WTC11 (cell line): ENCODE measurements at regions not wholly inside any gene's neighbourhood (a gene's known extent, or its start where the extent isn't known, plus 50 kb on each side); places are given as distances from the start of the nearest gene placed in this dataset.

Experiments
- ATAC-seq: fragments of 200-7000 bp; cut with Tn5 transposase; 2 replicates; pipeline ENCODE4 v1.10.0; 2021; ENCODE audit warnings: mild to moderate bottlenecking, moderate library complexity
- CTCF ChIA-PET: fragments of 300-600 bp; sonication (Branson Sonifier 250); formaldehyde crosslinking; loops from one replicate; lab custom pipeline; 2021; ENCODE audit warnings: antibody characterized with exemption; lab: Charles Lee
- POLR2A ChIA-PET: fragments of 350-600 bp; sonication (Branson Sonifier 250); formaldehyde crosslinking; loops from one replicate; lab custom pipeline; 2021; ENCODE audit warnings: antibody characterized with exemption; lab: Charles Lee
- DNase-seq: peaks from one replicate; pipeline ENCODE4 v3.0.0; 2021; ENCODE audit warnings: low spot score
- H3K27ac Mint-ChIP-seq: 2 replicates; pipeline ENCODE4 v1.8.0; 2021; ENCODE audit warnings: mixed read lengths
- H3K27me3 Mint-ChIP-seq: 2 replicates; pipeline ENCODE4 v1.8.0; 2021; ENCODE audit warnings: low read depth, mild to moderate bottlenecking, moderate library complexity, mixed read lengths
- H3K36me3 Mint-ChIP-seq: 2 replicates; pipeline ENCODE4 v1.8.0; 2021; ENCODE audit warnings: mixed read lengths
- H3K4me1 Mint-ChIP-seq: 2 replicates; pipeline ENCODE4 v1.8.0; 2022; ENCODE audit warnings: mixed read lengths
- H3K4me3 Mint-ChIP-seq: 2 replicates; pipeline ENCODE4 v1.8.0; 2021; ENCODE audit warnings: mild to moderate bottlenecking, moderate library complexity, mixed read lengths
- H3K9me3 Mint-ChIP-seq: 2 replicates; pipeline ENCODE4 v1.8.0; 2021; ENCODE audit warnings: mixed read lengths
- CREB1 ChIP-seq: sonication (generic); formaldehyde crosslinking; IDR thresholded peaks from 2 replicates; pipeline ENCODE4 v1.8.0; 2023; ENCODE audit warnings: mild to moderate bottlenecking, missing genetic modification reagents
- GTF2I ChIP-seq: fragments of 250-450 bp; sonication (Bioruptor Pico); conservative IDR thresholded peaks from 2 replicates; pipeline ENCODE4 v1.4.0; 2021; ENCODE audit warnings: mild to moderate bottlenecking
- MXD4 ChIP-seq: fragments of 250-450 bp; sonication (Bioruptor Pico); IDR thresholded peaks from 2 replicates; pipeline ENCODE4 v1.8.0; 2021; ENCODE audit warnings: mild to moderate bottlenecking, moderate library complexity, borderline replicate concordance
- RELA ChIP-seq: sonication (generic); formaldehyde crosslinking; IDR thresholded peaks from 2 replicates; pipeline ENCODE4 v1.8.1; 2022; ENCODE audit warnings: missing genetic modification reagents, mild to moderate bottlenecking, borderline replicate concordance
- SMAD4 ChIP-seq: sonication (generic); formaldehyde crosslinking; IDR thresholded peaks from 2 replicates; pipeline ENCODE4 v1.8.0; 2022; ENCODE audit warnings: mild to moderate bottlenecking, missing genetic modification reagents
- TEAD4 ChIP-seq: sonication (generic); formaldehyde crosslinking; IDR thresholded peaks from 2 replicates; pipeline ENCODE4 v1.8.0; 2022; ENCODE audit warnings: mild to moderate bottlenecking, missing genetic modification reagents
- ZNF232 ChIP-seq: sonication (generic); formaldehyde crosslinking; IDR thresholded peaks from 2 replicates; pipeline ENCODE4 v1.8.0; 2022; ENCODE audit warnings: mild to moderate bottlenecking, missing genetic modification reagents
- ZNF263 ChIP-seq: sonication (generic); formaldehyde crosslinking; IDR thresholded peaks from 2 replicates; pipeline ENCODE4 v1.8.1; 2022; ENCODE audit warnings: low read depth, mild to moderate bottlenecking, moderate library complexity, missing genetic modification reagents
- TF ChIP-seq, protein P1 (sequence below): sonication (generic); formaldehyde crosslinking; IDR thresholded peaks from 2 replicates; pipeline ENCODE4 v1.8.0; 2022; ENCODE audit warnings: mild to moderate bottlenecking, missing genetic modification reagents
- TF ChIP-seq, protein P2 (sequence below): sonication (generic); formaldehyde crosslinking; IDR thresholded peaks from 2 replicates; pipeline ENCODE4 v1.8.0; 2023; ENCODE audit warnings: mild to moderate bottlenecking, missing genetic modification reagents
- TF ChIP-seq, protein P3 (sequence below): sonication (generic); formaldehyde crosslinking; IDR thresholded peaks from 2 replicates; pipeline ENCODE4 v1.8.0; 2023; ENCODE audit warnings: missing genetic modification reagents, mild to moderate bottlenecking, borderline replicate concordance
- TF ChIP-seq, protein P4 (sequence below): sonication (generic); formaldehyde crosslinking; IDR thresholded peaks from 2 replicates; pipeline ENCODE4 v1.8.1; 2022; ENCODE audit warnings: mild to moderate bottlenecking, missing genetic modification reagents, moderate library complexity, borderline replicate concordance
- TF ChIP-seq, protein P5 (sequence below): fragments of 250-450 bp; sonication (Bioruptor Pico); IDR thresholded peaks from 2 replicates; pipeline ENCODE4 v1.8.0; 2021; ENCODE audit warnings: mild to moderate bottlenecking
- TF ChIP-seq, protein P6 (sequence below): fragments of 250-450 bp; sonication (Bioruptor Pico); IDR thresholded peaks from 2 replicates; pipeline ENCODE4 v2.1.2; 2022; ENCODE audit warnings: mild to moderate bottlenecking, moderate library complexity

DNA sequence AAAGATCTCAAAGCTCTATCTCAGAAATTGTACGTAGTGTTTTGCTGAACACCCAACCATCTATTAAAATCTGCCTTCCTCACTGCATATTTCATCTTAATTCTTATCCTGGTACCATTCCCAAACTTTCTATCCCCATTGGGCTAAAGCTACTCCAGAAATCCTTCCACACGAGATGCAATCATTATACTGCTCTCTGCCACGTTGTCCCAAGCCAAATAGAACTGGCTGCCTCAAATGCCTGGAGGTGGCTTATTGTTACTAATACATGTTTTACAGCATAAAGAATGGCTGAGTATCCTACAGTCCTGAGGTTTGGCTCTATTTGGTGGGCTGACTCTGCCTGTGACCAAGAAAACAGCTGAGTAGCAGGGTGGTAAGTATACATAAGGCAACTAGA is 306.0 kb upstream of the ACVR2A start:
- CTCF ChIA-PET, result no interaction called here
- H3K9me3 Mint-ChIP-seq, result no peaks in the 10 kb centered on the region

DNA sequence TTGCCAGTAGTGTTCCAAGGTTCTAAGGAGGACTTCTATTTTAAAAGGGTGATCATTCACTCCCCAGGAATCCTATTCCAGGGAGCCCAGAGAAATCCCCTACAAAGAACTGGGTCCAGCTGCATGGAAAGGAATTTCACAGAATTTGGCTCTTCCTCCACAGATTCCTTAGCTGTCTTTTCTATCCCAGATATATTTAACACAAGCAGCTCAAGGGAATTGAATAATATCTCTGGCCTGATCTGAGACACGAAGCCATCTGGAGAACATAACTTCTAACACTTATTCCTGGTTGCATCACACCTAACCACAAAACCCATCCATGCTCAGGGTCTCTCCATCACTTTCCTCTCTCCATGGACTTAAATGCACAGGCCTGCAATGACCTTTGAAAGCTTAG is 306.7 kb upstream of the ACVR2A start:
- peaks cover 3% of the 10 kb centered on the region; the same call in 1 of the 2 replicates for H3K4me1 Mint-ChIP-seq
- no peak overlapping the region for H3K4me3 Mint-ChIP-seq
- no peaks in the 10 kb centered on the region for H3K27me3 Mint-ChIP-seq
- H3K27ac Mint-ChIP-seq, result no peak overlapping the region
- POLR2A ChIA-PET, result no interaction called here
- no peaks in the 10 kb centered on the region for H3K36me3 Mint-ChIP-seq
- DNase-seq, result no peak
- no peak for ATAC-seq
- no peak for TF ChIP-seq GTF2I (CRISPR knock-in tag)
- TF ChIP-seq TEAD4 (CRISPR knock-in tag), result no peak
- no peak for TF ChIP-seq CREB1 (CRISPR knock-in tag)
- TF ChIP-seq, protein P1, sequence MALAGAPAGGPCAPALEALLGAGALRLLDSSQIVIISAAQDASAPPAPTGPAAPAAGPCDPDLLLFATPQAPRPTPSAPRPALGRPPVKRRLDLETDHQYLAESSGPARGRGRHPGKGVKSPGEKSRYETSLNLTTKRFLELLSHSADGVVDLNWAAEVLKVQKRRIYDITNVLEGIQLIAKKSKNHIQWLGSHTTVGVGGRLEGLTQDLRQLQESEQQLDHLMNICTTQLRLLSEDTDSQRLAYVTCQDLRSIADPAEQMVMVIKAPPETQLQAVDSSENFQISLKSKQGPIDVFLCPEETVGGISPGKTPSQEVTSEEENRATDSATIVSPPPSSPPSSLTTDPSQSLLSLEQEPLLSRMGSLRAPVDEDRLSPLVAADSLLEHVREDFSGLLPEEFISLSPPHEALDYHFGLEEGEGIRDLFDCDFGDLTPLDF (CRISPR knock-in tag), result no peak
- TF ChIP-seq, protein P2, sequence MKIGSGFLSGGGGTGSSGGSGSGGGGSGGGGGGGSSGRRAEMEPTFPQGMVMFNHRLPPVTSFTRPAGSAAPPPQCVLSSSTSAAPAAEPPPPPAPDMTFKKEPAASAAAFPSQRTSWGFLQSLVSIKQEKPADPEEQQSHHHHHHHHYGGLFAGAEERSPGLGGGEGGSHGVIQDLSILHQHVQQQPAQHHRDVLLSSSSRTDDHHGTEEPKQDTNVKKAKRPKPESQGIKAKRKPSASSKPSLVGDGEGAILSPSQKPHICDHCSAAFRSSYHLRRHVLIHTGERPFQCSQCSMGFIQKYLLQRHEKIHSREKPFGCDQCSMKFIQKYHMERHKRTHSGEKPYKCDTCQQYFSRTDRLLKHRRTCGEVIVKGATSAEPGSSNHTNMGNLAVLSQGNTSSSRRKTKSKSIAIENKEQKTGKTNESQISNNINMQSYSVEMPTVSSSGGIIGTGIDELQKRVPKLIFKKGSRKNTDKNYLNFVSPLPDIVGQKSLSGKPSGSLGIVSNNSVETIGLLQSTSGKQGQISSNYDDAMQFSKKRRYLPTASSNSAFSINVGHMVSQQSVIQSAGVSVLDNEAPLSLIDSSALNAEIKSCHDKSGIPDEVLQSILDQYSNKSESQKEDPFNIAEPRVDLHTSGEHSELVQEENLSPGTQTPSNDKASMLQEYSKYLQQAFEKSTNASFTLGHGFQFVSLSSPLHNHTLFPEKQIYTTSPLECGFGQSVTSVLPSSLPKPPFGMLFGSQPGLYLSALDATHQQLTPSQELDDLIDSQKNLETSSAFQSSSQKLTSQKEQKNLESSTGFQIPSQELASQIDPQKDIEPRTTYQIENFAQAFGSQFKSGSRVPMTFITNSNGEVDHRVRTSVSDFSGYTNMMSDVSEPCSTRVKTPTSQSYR (CRISPR knock-in tag), result no peak
- no peak for TF ChIP-seq ZNF263
- TF ChIP-seq, protein P3, sequence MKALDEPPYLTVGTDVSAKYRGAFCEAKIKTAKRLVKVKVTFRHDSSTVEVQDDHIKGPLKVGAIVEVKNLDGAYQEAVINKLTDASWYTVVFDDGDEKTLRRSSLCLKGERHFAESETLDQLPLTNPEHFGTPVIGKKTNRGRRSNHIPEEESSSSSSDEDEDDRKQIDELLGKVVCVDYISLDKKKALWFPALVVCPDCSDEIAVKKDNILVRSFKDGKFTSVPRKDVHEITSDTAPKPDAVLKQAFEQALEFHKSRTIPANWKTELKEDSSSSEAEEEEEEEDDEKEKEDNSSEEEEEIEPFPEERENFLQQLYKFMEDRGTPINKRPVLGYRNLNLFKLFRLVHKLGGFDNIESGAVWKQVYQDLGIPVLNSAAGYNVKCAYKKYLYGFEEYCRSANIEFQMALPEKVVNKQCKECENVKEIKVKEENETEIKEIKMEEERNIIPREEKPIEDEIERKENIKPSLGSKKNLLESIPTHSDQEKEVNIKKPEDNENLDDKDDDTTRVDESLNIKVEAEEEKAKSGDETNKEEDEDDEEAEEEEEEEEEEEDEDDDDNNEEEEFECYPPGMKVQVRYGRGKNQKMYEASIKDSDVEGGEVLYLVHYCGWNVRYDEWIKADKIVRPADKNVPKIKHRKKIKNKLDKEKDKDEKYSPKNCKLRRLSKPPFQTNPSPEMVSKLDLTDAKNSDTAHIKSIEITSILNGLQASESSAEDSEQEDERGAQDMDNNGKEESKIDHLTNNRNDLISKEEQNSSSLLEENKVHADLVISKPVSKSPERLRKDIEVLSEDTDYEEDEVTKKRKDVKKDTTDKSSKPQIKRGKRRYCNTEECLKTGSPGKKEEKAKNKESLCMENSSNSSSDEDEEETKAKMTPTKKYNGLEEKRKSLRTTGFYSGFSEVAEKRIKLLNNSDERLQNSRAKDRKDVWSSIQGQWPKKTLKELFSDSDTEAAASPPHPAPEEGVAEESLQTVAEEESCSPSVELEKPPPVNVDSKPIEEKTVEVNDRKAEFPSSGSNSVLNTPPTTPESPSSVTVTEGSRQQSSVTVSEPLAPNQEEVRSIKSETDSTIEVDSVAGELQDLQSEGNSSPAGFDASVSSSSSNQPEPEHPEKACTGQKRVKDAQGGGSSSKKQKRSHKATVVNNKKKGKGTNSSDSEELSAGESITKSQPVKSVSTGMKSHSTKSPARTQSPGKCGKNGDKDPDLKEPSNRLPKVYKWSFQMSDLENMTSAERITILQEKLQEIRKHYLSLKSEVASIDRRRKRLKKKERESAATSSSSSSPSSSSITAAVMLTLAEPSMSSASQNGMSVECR (CRISPR knock-in tag), result no peak
- no peak for TF ChIP-seq ZNF232
- no peaks in the 10 kb centered on the region for H3K9me3 Mint-ChIP-seq
- CTCF ChIA-PET, result no interaction called here

More for the DNA sequence above, 306.0 kb upstream of the ACVR2A start:
- TF ChIP-seq, protein P4, sequence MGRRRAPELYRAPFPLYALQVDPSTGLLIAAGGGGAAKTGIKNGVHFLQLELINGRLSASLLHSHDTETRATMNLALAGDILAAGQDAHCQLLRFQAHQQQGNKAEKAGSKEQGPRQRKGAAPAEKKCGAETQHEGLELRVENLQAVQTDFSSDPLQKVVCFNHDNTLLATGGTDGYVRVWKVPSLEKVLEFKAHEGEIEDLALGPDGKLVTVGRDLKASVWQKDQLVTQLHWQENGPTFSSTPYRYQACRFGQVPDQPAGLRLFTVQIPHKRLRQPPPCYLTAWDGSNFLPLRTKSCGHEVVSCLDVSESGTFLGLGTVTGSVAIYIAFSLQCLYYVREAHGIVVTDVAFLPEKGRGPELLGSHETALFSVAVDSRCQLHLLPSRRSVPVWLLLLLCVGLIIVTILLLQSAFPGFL (CRISPR knock-in tag), result no peak
- TF ChIP-seq, protein P5, sequence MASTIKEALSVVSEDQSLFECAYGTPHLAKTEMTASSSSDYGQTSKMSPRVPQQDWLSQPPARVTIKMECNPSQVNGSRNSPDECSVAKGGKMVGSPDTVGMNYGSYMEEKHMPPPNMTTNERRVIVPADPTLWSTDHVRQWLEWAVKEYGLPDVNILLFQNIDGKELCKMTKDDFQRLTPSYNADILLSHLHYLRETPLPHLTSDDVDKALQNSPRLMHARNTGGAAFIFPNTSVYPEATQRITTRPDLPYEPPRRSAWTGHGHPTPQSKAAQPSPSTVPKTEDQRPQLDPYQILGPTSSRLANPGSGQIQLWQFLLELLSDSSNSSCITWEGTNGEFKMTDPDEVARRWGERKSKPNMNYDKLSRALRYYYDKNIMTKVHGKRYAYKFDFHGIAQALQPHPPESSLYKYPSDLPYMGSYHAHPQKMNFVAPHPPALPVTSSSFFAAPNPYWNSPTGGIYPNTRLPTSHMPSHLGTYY, result no peak
- TF ChIP-seq MXD4 (CRISPR knock-in tag) (no peak), RELA (no peak), SMAD4 (no peak)
- TF ChIP-seq, protein P6, sequence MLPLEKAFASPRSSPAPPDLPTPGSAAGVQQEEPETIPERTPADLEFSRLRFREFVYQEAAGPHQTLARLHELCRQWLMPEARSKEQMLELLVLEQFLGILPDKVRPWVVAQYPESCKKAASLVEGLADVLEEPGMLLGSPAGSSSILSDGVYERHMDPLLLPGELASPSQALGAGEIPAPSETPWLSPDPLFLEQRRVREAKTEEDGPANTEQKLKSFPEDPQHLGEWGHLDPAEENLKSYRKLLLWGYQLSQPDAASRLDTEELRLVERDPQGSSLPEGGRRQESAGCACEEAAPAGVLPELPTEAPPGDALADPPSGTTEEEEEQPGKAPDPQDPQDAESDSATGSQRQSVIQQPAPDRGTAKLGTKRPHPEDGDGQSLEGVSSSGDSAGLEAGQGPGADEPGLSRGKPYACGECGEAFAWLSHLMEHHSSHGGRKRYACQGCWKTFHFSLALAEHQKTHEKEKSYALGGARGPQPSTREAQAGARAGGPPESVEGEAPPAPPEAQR (CRISPR knock-in tag), result no peak
- no peak for ATAC-seq
- Mint-ChIP-seq H3K4me1 (peaks cover 3% of the 10 kb centered on the region; the same call in 1 of the 2 replicates), H3K4me3 (no peak overlapping the region), H3K27me3 (no peaks in the 10 kb centered on the region), H3K27ac (no peak overlapping the region), H3K36me3 (no peaks in the 10 kb centered on the region)
- POLR2A ChIA-PET, result no interaction called here
- DNase-seq, result no peak
